ENCODE measurements at regions not wholly inside any gene's neighbourhood (a gene's known extent, or its start where the extent isn't known, plus 50 kb on each side); places are given as distances from the start of the nearest gene placed in this dataset.

- no peak for DNase-seq (ENCODE audit: low spot score)
These were observed 1357.5 kb upstream of the CELF4 start for GRCh38 chr18:38923126-38923525.

- no peak for DNase-seq (ENCODE audit: low spot score)
These were observed 1344.4 kb upstream of the CELF4 start for GRCh38 chr18:38909972-38910371.

GRCh38 chr18:38902796-38903195, 1337.2 kb upstream of the CELF4 start:
- DNase-seq (ENCODE audit: low spot score): no peak

- DNase-seq (ENCODE audit: low spot score): no peak
These were observed 1334.8 kb upstream of the CELF4 start for GRCh38 chr18:38900445-38900844.

- DNase-seq (ENCODE audit: low spot score): no peak
These were observed 1334.4 kb upstream of the CELF4 start for GRCh38 chr18:38900031-38900430.

GRCh38 chr18:38899252-38899651, 1333.7 kb upstream of the CELF4 start:
- DNase-seq (ENCODE audit: low spot score): no peak

GRCh38 chr18:38898167-38898566, 1332.6 kb upstream of the CELF4 start:
- no peak for DNase-seq (ENCODE audit: low spot score)

GRCh38 chr18:38895560-38895959, 1330.0 kb upstream of the CELF4 start:
- no peak for DNase-seq (ENCODE audit: low spot score)

- no peak for DNase-seq (ENCODE audit: low spot score)
These were observed 1322.0 kb upstream of the CELF4 start for GRCh38 chr18:38887671-38888020.

- no peak for DNase-seq (ENCODE audit: low spot score)
These were observed 1321.5 kb upstream of the CELF4 start for GRCh38 chr18:38886861-38887670.

GRCh38 chr18:38886235-38886634, 1320.6 kb upstream of the CELF4 start:
- DNase-seq (ENCODE audit: low spot score): no peak

GRCh38 chr18:38884050-38884449, 1318.5 kb upstream of the CELF4 start:
- DNase-seq (ENCODE audit: low spot score): no peak

- no peak for DNase-seq (ENCODE audit: low spot score)
These were observed 1317.5 kb upstream of the CELF4 start for GRCh38 chr18:38883111-38883510.

- no peak for DNase-seq (ENCODE audit: low spot score)
These were observed 1314.3 kb upstream of the CELF4 start for GRCh38 chr18:38879871-38880270.

GRCh38 chr18:38872342-38872741, 1306.7 kb upstream of the CELF4 start:
- no peak for DNase-seq (ENCODE audit: low spot score)

- no peak for DNase-seq (ENCODE audit: low spot score)
These were observed 1303.2 kb upstream of the CELF4 start for GRCh38 chr18:38868757-38869156.

- no peak for DNase-seq (ENCODE audit: low spot score)
These were observed 1302.1 kb upstream of the CELF4 start for GRCh38 chr18:38867680-38868079.

GRCh38 chr18:38851526-38851925, 1285.9 kb upstream of the CELF4 start:
- DNase-seq (ENCODE audit: low spot score): no peak

GRCh38 chr18:38847326-38847725, 1281.7 kb upstream of the CELF4 start:
- DNase-seq (ENCODE audit: low spot score): no peak

- DNase-seq (ENCODE audit: low spot score): no peak
These were observed 1277.7 kb upstream of the CELF4 start for GRCh38 chr18:38843291-38843690.

GRCh38 chr18:38826247-38826646, 1260.6 kb upstream of the CELF4 start:
- DNase-seq (ENCODE audit: low spot score): no peak

GRCh38 chr18:38811209-38811608, 1245.6 kb upstream of the CELF4 start:
- no peak for DNase-seq (ENCODE audit: low spot score)

- no peak for DNase-seq (ENCODE audit: low spot score)
These were observed 1245.2 kb upstream of the CELF4 start for GRCh38 chr18:38810789-38811188.

- no peak for DNase-seq (ENCODE audit: low spot score)
These were observed 1242.3 kb upstream of the CELF4 start for GRCh38 chr18:38807915-38808314.

Data from H4 (cell line).